MCF 10A (cell line): ENCODE measurements at regions not wholly inside any gene's neighbourhood (a gene's known extent, or its start where the extent isn't known, plus 50 kb on each side); places are given as distances from the start of the nearest gene placed in this dataset.
"Not testable (repeated sequence)": the region's sequence is repeated elsewhere in the genome, so short reads cannot be mapped to it uniquely, and the experiment has no call there.

Experiments used
- BruUV-seq: library from RNA; stranded (reverse); fragments of 400-500 nt; replicated peaks from 2 replicates; lab custom pipeline; 2021; lab: Mats Ljungman, UMichigan
- CTCF ChIA-PET: fragments of 300-600 bp; sonication (Branson Sonifier 250); formaldehyde crosslinking; extraction: SDS; loops from one replicate; lab custom pipeline; 2021; ENCODE audit warnings: antibody characterized with exemption, inconsistent platforms; lab: Yijun Ruan, JAX
- POLR2A ChIA-PET: fragments of 300-600, 350-650 bp; sonication (Branson Sonifier 250); formaldehyde crosslinking; extraction: SDS; loops from one replicate; lab custom pipeline; 2020; ENCODE audit warnings: antibody characterized with exemption, inconsistent platforms; lab: Yijun Ruan, JAX
- DNase-seq: peaks from one replicate; pipeline ENCODE4 v3.0.0-alpha.2; 2018; ENCODE audit not compliant: unreplicated experiment
- H3K27ac Mint-ChIP-seq: one replicate; pipeline ENCODE4 v1.8.0; 2022; ENCODE audit warnings: mild to moderate bottlenecking, low read depth, mixed read lengths; ENCODE audit not compliant: unreplicated experiment
- H3K27me3 Mint-ChIP-seq: one replicate; pipeline ENCODE4 v1.8.0; 2022; ENCODE audit warnings: mixed read lengths; ENCODE audit not compliant: insufficient read depth, unreplicated experiment
- H3K36me3 Mint-ChIP-seq: one replicate; pipeline ENCODE4 v1.8.0; 2022; ENCODE audit warnings: mild to moderate bottlenecking, moderate library complexity, mixed read lengths; ENCODE audit not compliant: insufficient read depth, unreplicated experiment
- H3K4me1 Mint-ChIP-seq: one replicate; pipeline ENCODE4 v1.8.0; 2022; ENCODE audit warnings: mixed read lengths; ENCODE audit not compliant: insufficient read depth, unreplicated experiment
- H3K4me3 Mint-ChIP-seq: one replicate; pipeline ENCODE4 v1.8.0; 2022; ENCODE audit warnings: mild to moderate bottlenecking, moderate library complexity, mixed read lengths; ENCODE audit not compliant: unreplicated experiment
- H3K9me3 Mint-ChIP-seq: one replicate; pipeline ENCODE4 v1.8.0; 2022; ENCODE audit warnings: mixed read lengths; ENCODE audit not compliant: unreplicated experiment
- intact Hi-C: fragments of 100-400 bp; cut with micrococcal nuclease; formaldehyde crosslinking; loops from 2 replicates; pipeline ENCODE4 v1.14.1; 2022
- TF ChIP-seq, protein P1 (sequence below): fragments of 200-600 bp; IDR thresholded peaks from one replicate; pipeline ENCODE4 v1.8.0; 2022; ENCODE audit warnings: antibody characterized with exemption, mild to moderate bottlenecking; ENCODE audit not compliant: unreplicated experiment

DNA sequence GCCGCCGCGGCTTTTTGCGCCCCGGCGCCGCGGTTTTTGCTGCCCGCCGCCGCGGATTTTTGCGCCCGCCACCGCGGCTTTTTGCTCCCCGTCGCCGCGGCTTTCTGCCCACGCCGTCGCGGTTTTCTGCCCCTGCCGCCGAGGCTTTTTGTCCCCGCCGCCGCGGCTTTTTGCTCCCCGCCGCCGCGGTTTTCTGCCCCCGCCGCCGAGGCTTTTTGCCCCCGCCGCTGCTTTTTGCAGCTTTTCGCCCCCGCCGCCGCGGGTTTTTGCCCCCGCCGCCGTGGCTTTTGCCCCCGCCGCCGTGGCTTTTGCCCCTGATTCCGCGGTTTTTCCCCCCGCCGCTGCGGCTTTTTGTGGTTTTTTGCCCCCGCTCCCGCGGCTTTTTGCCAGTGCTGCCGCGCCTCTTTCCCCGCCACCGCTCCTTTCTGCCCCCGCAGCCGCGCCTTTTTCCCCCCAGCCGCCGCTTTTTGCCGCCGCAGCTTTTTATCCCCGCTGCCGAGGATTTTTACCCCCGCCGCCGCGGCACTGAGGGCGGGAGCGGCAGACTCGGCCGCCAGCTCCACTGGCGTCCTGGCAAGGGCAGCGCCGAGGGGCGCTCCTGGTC lies 518.6 kb upstream of the WSB1 start:
- DNase-seq: no peak
- Mint-ChIP-seq H3K4me1 (no peaks in the 10 kb centered on the region), H3K4me3 (no peak overlapping the region), H3K9me3 (peaks cover 13% of the 10 kb centered on the region), H3K27me3 (no peaks in the 10 kb centered on the region), H3K36me3 (no peaks in the 10 kb centered on the region), H3K27ac (no peak overlapping the region)
- intact Hi-C loops: no loop called here
- no TSS peak for BruUV-seq
- POLR2A ChIA-PET: no interaction called here
- TF ChIP-seq, protein P1, sequence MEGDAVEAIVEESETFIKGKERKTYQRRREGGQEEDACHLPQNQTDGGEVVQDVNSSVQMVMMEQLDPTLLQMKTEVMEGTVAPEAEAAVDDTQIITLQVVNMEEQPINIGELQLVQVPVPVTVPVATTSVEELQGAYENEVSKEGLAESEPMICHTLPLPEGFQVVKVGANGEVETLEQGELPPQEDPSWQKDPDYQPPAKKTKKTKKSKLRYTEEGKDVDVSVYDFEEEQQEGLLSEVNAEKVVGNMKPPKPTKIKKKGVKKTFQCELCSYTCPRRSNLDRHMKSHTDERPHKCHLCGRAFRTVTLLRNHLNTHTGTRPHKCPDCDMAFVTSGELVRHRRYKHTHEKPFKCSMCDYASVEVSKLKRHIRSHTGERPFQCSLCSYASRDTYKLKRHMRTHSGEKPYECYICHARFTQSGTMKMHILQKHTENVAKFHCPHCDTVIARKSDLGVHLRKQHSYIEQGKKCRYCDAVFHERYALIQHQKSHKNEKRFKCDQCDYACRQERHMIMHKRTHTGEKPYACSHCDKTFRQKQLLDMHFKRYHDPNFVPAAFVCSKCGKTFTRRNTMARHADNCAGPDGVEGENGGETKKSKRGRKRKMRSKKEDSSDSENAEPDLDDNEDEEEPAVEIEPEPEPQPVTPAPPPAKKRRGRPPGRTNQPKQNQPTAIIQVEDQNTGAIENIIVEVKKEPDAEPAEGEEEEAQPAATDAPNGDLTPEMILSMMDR: no peak
- CTCF ChIA-PET: no interaction called here

DNA sequence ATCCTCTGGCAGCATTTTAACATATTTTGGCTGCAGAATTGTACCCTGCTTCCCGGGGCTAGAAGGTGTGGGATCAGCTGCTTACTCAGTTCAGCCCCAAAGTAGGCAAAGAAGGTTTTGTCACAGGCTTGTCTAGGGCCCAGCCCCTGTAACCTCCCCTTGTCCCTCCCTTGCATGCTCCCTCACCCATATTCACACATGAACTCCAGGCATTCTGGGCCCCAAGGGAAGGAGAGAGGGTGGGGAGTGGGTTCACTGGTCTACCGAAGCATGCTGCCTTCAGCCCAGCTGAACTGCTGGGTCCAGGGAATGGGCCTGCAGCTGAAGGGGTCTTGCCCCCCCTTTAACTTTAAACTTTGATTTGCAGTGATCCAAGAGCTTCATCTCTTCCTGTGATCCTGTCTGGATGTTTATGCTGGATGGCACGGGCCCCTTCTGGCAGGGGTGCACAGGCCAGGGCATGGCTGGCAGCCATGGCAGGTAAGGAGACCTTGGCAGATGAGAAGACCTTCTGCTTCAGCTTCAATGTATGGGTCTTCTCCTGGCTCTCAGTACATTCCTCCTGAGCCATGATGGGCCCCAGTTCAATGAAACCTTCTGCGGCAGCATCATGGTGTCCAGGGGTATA lies 513.6 kb upstream of the WSB1 start:
- H3K9me3 Mint-ChIP-seq: peaks cover 22% of the 10 kb centered on the region
- H3K27ac Mint-ChIP-seq, H3K27me3 Mint-ChIP-seq, DNase-seq, BruUV-seq, CTCF ChIA-PET, intact Hi-C loops, POLR2A ChIA-PET, H3K36me3 Mint-ChIP-seq, H3K4me3 Mint-ChIP-seq, H3K4me1 Mint-ChIP-seq: not testable (repeated sequence)

DNA sequence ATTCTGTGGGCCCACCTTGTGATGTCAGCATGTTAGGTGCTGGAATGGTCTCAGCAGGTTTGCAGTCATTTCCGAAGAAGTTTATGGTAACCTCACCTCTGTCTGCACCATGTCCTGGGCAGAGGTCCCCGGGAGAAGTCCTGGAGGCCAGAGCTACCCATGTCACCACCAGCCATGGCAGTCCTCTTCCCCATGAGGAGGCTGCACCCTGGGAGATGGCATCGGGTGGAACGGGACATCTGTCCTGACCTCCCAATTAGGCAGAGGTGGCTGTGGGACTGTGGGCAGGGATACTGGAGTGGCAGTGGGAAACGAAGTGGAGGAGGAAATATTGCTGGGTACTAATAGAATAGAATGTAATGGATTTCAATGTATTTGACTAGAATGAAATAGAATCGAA lies 511.8 kb upstream of the WSB1 start:
- TF ChIP-seq, protein P1: no peak
- no peak for DNase-seq
- intact Hi-C loops: no loop called here
- no peak overlapping the region for H3K4me3 Mint-ChIP-seq
- no peaks in the 10 kb centered on the region for H3K36me3 Mint-ChIP-seq
- H3K9me3 Mint-ChIP-seq: peaks cover 19% of the 10 kb centered on the region
- POLR2A ChIA-PET: no interaction called here
- no peaks in the 10 kb centered on the region for H3K27me3 Mint-ChIP-seq
- CTCF ChIA-PET: no interaction called here
- no peaks in the 10 kb centered on the region for H3K4me1 Mint-ChIP-seq
- H3K27ac Mint-ChIP-seq: no peak overlapping the region
- BruUV-seq: no TSS peak

DNA sequence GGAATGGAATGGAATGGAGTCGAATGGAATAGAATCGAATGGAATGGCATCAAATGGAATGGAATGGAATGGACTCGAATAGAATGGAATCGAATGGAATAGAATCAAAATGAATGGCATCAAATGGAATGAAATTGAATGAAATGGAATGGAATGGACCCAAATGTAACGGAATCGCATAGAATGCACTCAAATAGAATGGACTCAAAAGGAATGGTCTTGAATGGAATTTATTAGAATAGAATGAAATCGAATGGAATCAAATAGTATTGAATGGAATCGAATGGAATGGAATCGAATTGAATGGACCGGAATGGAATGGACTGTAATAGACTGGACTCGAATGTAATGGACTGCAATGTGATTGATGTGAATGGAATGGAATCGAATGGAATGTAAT lies 501.4 kb upstream of the WSB1 start:
- TF ChIP-seq, protein P1: no peak
- intact Hi-C loops: no loop called here
- Mint-ChIP-seq H3K4me3 (no peak overlapping the region), H3K36me3 (no peaks in the 10 kb centered on the region), H3K27ac (no peak overlapping the region), H3K9me3 (no peaks in the 10 kb centered on the region), H3K4me1 (no peaks in the 10 kb centered on the region), H3K27me3 (no peaks in the 10 kb centered on the region)
- CTCF ChIA-PET: no interaction called here
- no peak for DNase-seq
- no TSS peak for BruUV-seq
- POLR2A ChIA-PET: no interaction called here
